ENCODE measurements at regions not wholly inside any gene's neighbourhood (a gene's known extent, or its start where the extent isn't known, plus 50 kb on each side); places are given as distances from the start of the nearest gene placed in this dataset.

- FAIRE-seq = no peak
- no peak overlapping the region for H2BK5ac ChIP-seq (ENCODE audit: low read depth, low read length)
- no peak overlapping the region for H3K9ac ChIP-seq (replicated peaks in 1 of 4; ENCODE audit: extremely low read depth in 1 of 4, low read depth in 3 of 4, low read length in 3 of 4)
- H3K4ac ChIP-seq (replicated peaks; ENCODE audit: insufficient read length, low read depth, low read length) = no peak overlapping the region
- H2AK5ac ChIP-seq (ENCODE audit: low read depth, low read length) = no peak overlapping the region
- H3K14ac ChIP-seq (ENCODE audit: insufficient read length) = no peak overlapping the region
- no peak overlapping the region for H4K5ac ChIP-seq (ENCODE audit: insufficient read length, low read depth, low read length)
- H3K27ac ChIP-seq (ENCODE audit: low read depth, low read length) = no peak overlapping the region
- H3K79me1 ChIP-seq (ENCODE audit: low read depth, low read length) = no peaks in the 10 kb centered on the region
- H2BK15ac ChIP-seq (ENCODE audit: low read length) = no peak overlapping the region
- no peak overlapping the region for H2BK20ac ChIP-seq (ENCODE audit: low read length)
- no peaks in the 10 kb centered on the region for H4K20me1 ChIP-seq (replicated peaks in 1 of 2; ENCODE audit: control insufficient read depth in 1 of 2, insufficient read depth in 2 of 2, low read length in 2 of 2)
- H3K4me1 ChIP-seq (replicated peaks in 1 of 4; ENCODE audit: control insufficient read depth in 3 of 4, insufficient read depth in 4 of 4, low read length in 3 of 4) = no peaks in the 10 kb centered on the region
- H3K27me3 ChIP-seq (replicated peaks in 1 of 4; ENCODE audit: control insufficient read depth in 3 of 4, extremely low read depth in 1 of 4, insufficient read depth in 3 of 4, low read length in 3 of 4) = no peaks in the 10 kb centered on the region
- H4K8ac ChIP-seq (ENCODE audit: extremely low read depth, insufficient read depth, low read length) = no peak overlapping the region
- H3K56ac ChIP-seq (replicated peaks; ENCODE audit: insufficient read length, low read depth, low read length) = no peak overlapping the region
- no peak overlapping the region for H2BK120ac ChIP-seq (replicated peaks; ENCODE audit: low read depth, low read length)
- H3K36me3 ChIP-seq (ENCODE audit: control insufficient read depth in 2 of 4, insufficient read depth in 4 of 4, low read length in 3 of 4) = no peaks in the 10 kb centered on the region
- H2AFZ ChIP-seq (ENCODE audit: low read length) = no peak overlapping the region
- H3K23me2 ChIP-seq (ENCODE audit: low read depth, low read length) = no peaks in the 10 kb centered on the region
- CTCF ChIA-PET (ENCODE audit: partially characterized antibody) = no interaction called here
- no peak overlapping the region for H3K18ac ChIP-seq (ENCODE audit: extremely low read depth, low read length)
- H3K23ac ChIP-seq (ENCODE audit: insufficient read length) = no peak overlapping the region
- no peaks in the 10 kb centered on the region for H3K9me3 ChIP-seq (ENCODE audit: insufficient read depth in 2 of 2, low read depth in 1 of 2, low read length in 1 of 2)
- no peak overlapping the region for H2BK12ac ChIP-seq (ENCODE audit: low read depth, low read length)
- H3K4me3 ChIP-seq (ENCODE audit: extremely low read depth in 1 of 4, insufficient read depth in 2 of 4, low read depth in 3 of 4, low read length in 4 of 4) = no peak overlapping the region
- H4K91ac ChIP-seq (replicated peaks; ENCODE audit: insufficient read length, low read length) = no peak overlapping the region
- H3K4me2 ChIP-seq (ENCODE audit: insufficient read depth in 1 of 2, low read depth in 2 of 2, low read length in 2 of 2) = no peak overlapping the region
- TF ChIP-seq SP1 (IDR thresholded peaks at IDR 0.05; ENCODE audit: low read depth, low read length) (no peak), CEBPB (IDR thresholded peaks at IDR 0.05; ENCODE audit: low read depth, low read length) (no peak), JUN (IDR thresholded peaks at IDR 0.05; ENCODE audit: low read depth, low read length) (no peak), CTCF (IDR thresholded peaks at IDR 0.05; ENCODE audit: control extremely low read depth in 1 of 3, insufficient read depth in 1 of 3, low read depth in 1 of 3, low read length in 3 of 3) (no peak), JUND (IDR thresholded peaks at IDR 0.05; ENCODE audit: low read length) (no peak), RAD21 (IDR thresholded peaks at IDR 0.05 in 1 of 2, conservative IDR thresholded peaks at IDR 0.05 in 1 of 2; ENCODE audit: low read depth in 2 of 2, low read length in 2 of 2) (no peak), SIX5 (IDR thresholded peaks at IDR 0.05; ENCODE audit: low read depth, low read length) (no peak), NRF1 (IDR thresholded peaks at IDR 0.05; ENCODE audit: low read depth, low read length) (no peak), SP4 (IDR thresholded peaks at IDR 0.05; ENCODE audit: low read length) (no peak), SIN3A (conservative IDR thresholded peaks at IDR 0.05 in 1 of 2, IDR thresholded peaks at IDR 0.05 in 1 of 2; ENCODE audit: low read depth in 1 of 2, low read length in 2 of 2) (no peak), SAP30 (IDR thresholded peaks at IDR 0.05; ENCODE audit: insufficient read depth, insufficient replicate concordance, low read length) (no peak), MAFK (IDR thresholded peaks at IDR 0.05; ENCODE audit: low read depth, low read length) (no peak), TBP (IDR thresholded peaks at IDR 0.05; ENCODE audit: low read depth, low read length) (no peak)
- no peaks in the 10 kb centered on the region for H3K79me2 ChIP-seq (ENCODE audit: control insufficient read depth in 1 of 2, insufficient read depth in 2 of 2, low read length in 2 of 2)
- POLR2A ChIA-PET (ENCODE audit: partially characterized antibody) = no interaction called here
- DNase-seq (ENCODE audit: low read depth in 1 of 2, low spot score in 2 of 2) = no peak
Observed at GRCh38 chr5:29790281-29790680, 1403.2 kb upstream of the CDH6 start.

Data from H1 (cell line).